BLaER1 treated with 17β-estradiol and CSF1 and Interleukin-3, amounts not matched to agents 10 nM and 100 nM (cell line): ENCODE measurements at regions not wholly inside any gene's neighbourhood (a gene's known extent, or its start where the extent isn't known, plus 50 kb on each side); places are given as distances from the start of the nearest gene placed in this dataset.
A peak's percentile ranks its signal among the peaks of the same experiment; 100 is the strongest.

Experiments used
- H3K27ac ChIP-seq, 11 experiments: shearing (Covaris generic); formaldehyde crosslinking; 2 replicates each; pipeline ENCODE4 v1.8.1; 2022
- H3K27me3 ChIP-seq, 11 experiments: shearing (Covaris generic); formaldehyde crosslinking; 2 replicates each; pipeline ENCODE4 v1.8.1; 2022
- H3K36me3 ChIP-seq, 11 experiments: shearing (Covaris generic); formaldehyde crosslinking; 2 replicates each; pipeline ENCODE4 v1.8.1; 2022
- H3K4me1 ChIP-seq, 10 experiments: shearing (Covaris generic); formaldehyde crosslinking; 2 replicates each; pipeline ENCODE4 v1.8.1; 2022
- H3K4me2 ChIP-seq, 11 experiments: shearing (Covaris generic); formaldehyde crosslinking; 2 replicates each; pipeline ENCODE4 v1.8.1; 2022
- H3K4me3 ChIP-seq, 10 experiments: shearing (Covaris generic); formaldehyde crosslinking; 2 replicates each; pipeline ENCODE4 v1.8.1; 2022
- H3K9ac ChIP-seq, 11 experiments: shearing (Covaris generic); formaldehyde crosslinking; 2 replicates each; pipeline ENCODE4 v1.8.1; 2022
- H3K9me3 ChIP-seq, 11 experiments: shearing (Covaris generic); formaldehyde crosslinking; replicated peaks in 1 of 11; 2 replicates each; pipeline ENCODE4 v1.8.1; 2022
- H4K20me1 ChIP-seq, 11 experiments: shearing (Covaris generic); formaldehyde crosslinking; 2 replicates each; pipeline ENCODE4 v1.8.1; 2022
- Cebpa-rat ChIP-seq, 11 experiments: shearing (Covaris generic); IDR thresholded peaks; 2 replicates each; pipeline ENCODE4 v1.8.1; 2022

GRCh38 chr4:112807083-112807482 lies 170.1 kb downstream of the LARP7 start:
- no peak overlapping the region for H3K4me3 ChIP-seq
- H4K20me1 ChIP-seq: no peaks in the 10 kb centered on the region
- H3K27me3 ChIP-seq: no peaks in the 10 kb centered on the region
- no peak overlapping the region for H3K4me2 ChIP-seq
- no peaks in the 10 kb centered on the region for H3K9me3 ChIP-seq
- H3K27ac ChIP-seq: no peak overlapping the region
- H3K9ac ChIP-seq: no peak overlapping the region
- H3K36me3 ChIP-seq: no peaks in the 10 kb centered on the region
- TF ChIP-seq Cebpa-rat (IDR thresholded peaks at IDR 0.05): no peak
- peaks cover 0 to 15% (median 0%) of the 10 kb centered on the region in 10 experiments; a peak in 2 of 20 replicates for H3K4me1 ChIP-seq

DNA sequence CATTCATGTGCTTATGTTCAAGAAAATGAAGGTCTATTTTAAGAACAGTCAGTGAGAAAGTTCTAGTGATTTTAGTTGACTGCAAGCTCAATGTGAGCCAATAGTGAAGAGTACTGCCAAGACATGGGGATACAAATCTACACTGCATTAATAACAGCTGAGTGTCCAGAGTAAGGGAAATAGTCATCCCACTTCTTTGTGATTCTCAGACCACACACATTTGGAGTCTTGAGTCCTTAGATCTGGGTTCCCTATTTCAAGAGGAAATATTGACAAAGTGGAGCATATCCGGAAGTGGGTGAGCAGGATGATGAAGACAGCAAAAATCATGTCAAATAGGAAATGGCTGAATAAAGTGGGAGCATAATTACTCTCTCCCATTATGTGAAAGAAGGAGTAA lies 171.1 kb downstream of the LARP7 start:
- H3K4me2 ChIP-seq: peak overlapping the region in 1 of 11 experiments; percentile 2; a peak in 1 of 22 replicates
- H4K20me1 ChIP-seq: no peaks in the 10 kb centered on the region
- no peak for TF ChIP-seq Cebpa-rat (IDR thresholded peaks at IDR 0.05)
- H3K27ac ChIP-seq: no peak overlapping the region; a peak in 1 of 22 replicates
- no peaks in the 10 kb centered on the region for H3K9me3 ChIP-seq
- no peaks in the 10 kb centered on the region for H3K27me3 ChIP-seq
- H3K36me3 ChIP-seq: no peaks in the 10 kb centered on the region
- H3K4me1 ChIP-seq: peaks cover 0 to 15% (median 0%) of the 10 kb centered on the region in 10 experiments; a peak in 2 of 20 replicates
- no peak overlapping the region for H3K4me3 ChIP-seq
- H3K9ac ChIP-seq: no peak overlapping the region

DNA sequence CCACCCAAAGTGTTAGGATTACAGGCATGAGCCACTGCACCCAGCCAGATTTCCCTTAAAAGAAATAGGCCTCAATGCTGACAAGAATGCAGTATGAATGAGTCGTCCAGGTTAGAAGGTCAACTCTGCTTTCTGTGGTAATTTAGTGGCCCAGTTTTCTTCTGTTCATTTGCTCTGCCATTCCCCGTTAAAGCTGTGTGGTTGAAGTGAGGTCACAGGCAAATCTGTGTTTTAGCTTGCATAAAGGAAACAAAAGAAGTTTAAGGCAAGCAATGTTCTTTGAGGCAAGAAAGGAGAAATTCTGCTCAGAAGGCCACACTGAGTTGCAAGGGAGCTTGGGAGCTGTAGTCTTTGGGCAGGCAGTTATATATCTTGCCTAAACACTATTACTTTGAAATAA lies 176.8 kb downstream of the LARP7 start:
- no peak overlapping the region for H3K4me2 ChIP-seq
- H3K27ac ChIP-seq: no peak overlapping the region

DNA sequence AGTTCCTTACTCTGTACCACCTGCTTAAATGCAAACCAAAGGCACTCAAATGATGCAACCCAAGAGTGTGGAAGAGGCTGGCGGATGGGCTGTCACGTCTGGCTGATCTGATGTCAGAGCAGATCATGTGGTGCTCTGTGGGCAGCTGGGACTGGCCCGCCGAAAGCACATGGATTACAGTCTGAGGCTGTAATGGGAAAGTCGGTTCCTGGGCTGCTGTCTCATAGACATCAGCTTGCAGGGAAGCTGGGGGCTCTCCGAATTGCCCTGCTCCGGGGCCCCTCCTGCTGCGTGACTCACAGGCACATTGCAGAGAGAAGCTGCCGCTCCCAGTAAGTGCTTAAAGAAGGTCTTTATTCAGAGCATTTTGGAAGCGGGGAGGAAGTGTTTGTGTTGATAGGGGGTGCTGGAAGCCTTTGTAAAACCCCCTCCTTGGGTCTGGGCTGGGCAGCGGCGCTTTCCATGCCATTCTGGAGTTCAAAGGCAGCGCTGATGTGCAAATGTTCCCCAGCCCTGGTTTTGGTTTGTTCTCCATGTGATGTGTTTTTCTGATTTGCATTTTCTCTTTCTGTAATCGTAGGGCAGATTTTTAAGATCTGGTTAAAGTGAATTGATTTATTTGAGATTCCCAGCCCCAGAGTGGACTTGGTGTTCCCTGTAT lies 181.1 kb downstream of the LARP7 start:
- Histone ChIP-seq H4K20me1 (no peaks in the 10 kb centered on the region), H3K36me3 (no peaks in the 10 kb centered on the region), H3K9me3 (no peaks in the 10 kb centered on the region), H3K27me3 (no peaks in the 10 kb centered on the region), H3K27ac (peak overlapping the region; percentile 47 to 76 (median 69)), H3K4me1 (peaks cover 14 to 23% (median 17%) of the 10 kb centered on the region in 10 experiments), H3K9ac (peak overlapping the region; percentile 62 to 83 (median 74)), H3K4me2 (peak overlapping the region; percentile 81 to 95 (median 89)), H3K4me3 (peak overlapping the region; percentile 55 to 69 (median 58))
- peak in 2 of 11 experiments; percentile 24 to 60; a peak in 2 of 22 replicates for TF ChIP-seq Cebpa-rat (IDR thresholded peaks at IDR 0.05)

More for the DNA sequence above, 176.8 kb downstream of the LARP7 start:
- Histone ChIP-seq H3K9ac (no peak overlapping the region), H3K36me3 (no peaks in the 10 kb centered on the region), H4K20me1 (no peaks in the 10 kb centered on the region), H3K9me3 (no peaks in the 10 kb centered on the region), H3K27me3 (no peaks in the 10 kb centered on the region), H3K4me1 (peaks cover 10 to 13% (median 12%) of the 10 kb centered on the region in 10 experiments), H3K4me3 (no peak overlapping the region)
- no peak for TF ChIP-seq Cebpa-rat (IDR thresholded peaks at IDR 0.05)

DNA sequence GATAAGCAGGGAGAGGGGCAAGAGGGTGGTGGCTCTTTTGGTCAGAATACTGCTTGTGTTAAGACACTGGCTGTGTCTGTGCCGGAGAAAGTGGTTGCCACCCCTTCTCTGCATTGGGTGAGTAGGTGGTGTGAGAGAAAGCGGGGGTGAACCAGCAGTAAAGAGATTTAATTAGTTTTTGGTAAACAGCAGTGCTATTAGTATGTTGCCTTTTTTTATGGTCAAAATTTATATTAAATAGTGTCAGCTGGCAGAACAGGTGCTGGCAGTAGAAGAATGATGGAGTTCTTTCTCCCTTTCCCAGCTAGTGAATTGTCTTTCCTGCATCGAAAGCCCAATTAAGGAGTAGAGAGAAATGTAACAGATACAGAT lies 181.6 kb downstream of the LARP7 start:
- no peaks in the 10 kb centered on the region for H3K36me3 ChIP-seq
- no peaks in the 10 kb centered on the region for H4K20me1 ChIP-seq
- peak overlapping the region; percentile 55 to 69 (median 58) for H3K4me3 ChIP-seq
- H3K4me2 ChIP-seq: peak overlapping the region; percentile 81 to 95 (median 89)
- H3K4me1 ChIP-seq: peaks cover 14 to 23% (median 17%) of the 10 kb centered on the region in 10 experiments
- H3K27ac ChIP-seq: peak overlapping the region; percentile 47 to 76 (median 69); a peak in 21 of 22 replicates
- H3K27me3 ChIP-seq: no peaks in the 10 kb centered on the region
- no peaks in the 10 kb centered on the region for H3K9me3 ChIP-seq
- no peak for TF ChIP-seq Cebpa-rat (IDR thresholded peaks at IDR 0.05)
- peak overlapping the region; percentile 62 to 83 (median 74) for H3K9ac ChIP-seq

DNA sequence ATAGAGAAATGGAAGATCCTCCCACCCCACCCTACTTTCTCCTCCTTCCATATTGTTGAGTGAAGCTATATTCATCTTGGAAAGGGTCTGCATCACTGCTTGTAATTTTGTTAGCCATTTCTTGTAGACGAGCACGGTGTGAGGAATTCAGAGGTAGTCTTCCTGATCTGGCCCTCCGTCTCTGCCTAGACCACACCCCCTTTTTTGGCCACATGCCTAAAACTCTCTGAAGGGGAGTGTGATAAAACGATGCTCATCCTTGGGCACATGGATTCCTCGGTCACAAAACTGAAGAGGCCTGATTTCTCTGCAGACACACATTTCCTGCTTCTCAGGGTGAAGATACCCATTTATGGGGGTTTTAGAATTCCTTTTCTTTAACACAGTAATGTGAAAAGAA lies 182.8 kb downstream of the LARP7 start:
- H3K9me3 ChIP-seq: peaks cover 0 to 6% (median 0%) of the 10 kb centered on the region in 11 experiments; a peak in 3 of 22 replicates
- no peaks in the 10 kb centered on the region for H3K36me3 ChIP-seq
- no peak for TF ChIP-seq Cebpa-rat (IDR thresholded peaks at IDR 0.05)
- H3K4me2 ChIP-seq: peak overlapping the region in 4 of 11 experiments; percentile 81 to 94 (median 90); a peak in 4 of 22 replicates
- no peak overlapping the region for H3K9ac ChIP-seq
- peaks cover 14 to 23% (median 17%) of the 10 kb centered on the region in 10 experiments for H3K4me1 ChIP-seq
- no peaks in the 10 kb centered on the region for H4K20me1 ChIP-seq
- H3K27me3 ChIP-seq: no peaks in the 10 kb centered on the region
- no peak overlapping the region for H3K4me3 ChIP-seq
- H3K27ac ChIP-seq: no peak overlapping the region

GRCh38 chr4:112823156-112823555 lies 186.2 kb downstream of the LARP7 start:
- H3K36me3 ChIP-seq: no peaks in the 10 kb centered on the region
- no peak overlapping the region for H3K4me2 ChIP-seq
- H3K9me3 ChIP-seq: peaks cover 0 to 8% (median 0%) of the 10 kb centered on the region in 11 experiments; a peak in 4 of 22 replicates
- H3K4me3 ChIP-seq: no peak overlapping the region
- H3K9ac ChIP-seq: no peak overlapping the region
- no peak for TF ChIP-seq Cebpa-rat (IDR thresholded peaks at IDR 0.05)
- H4K20me1 ChIP-seq: no peaks in the 10 kb centered on the region
- H3K4me1 ChIP-seq: peaks cover 9 to 16% (median 11%) of the 10 kb centered on the region in 10 experiments
- H3K27ac ChIP-seq: no peak overlapping the region
- no peaks in the 10 kb centered on the region for H3K27me3 ChIP-seq

DNA sequence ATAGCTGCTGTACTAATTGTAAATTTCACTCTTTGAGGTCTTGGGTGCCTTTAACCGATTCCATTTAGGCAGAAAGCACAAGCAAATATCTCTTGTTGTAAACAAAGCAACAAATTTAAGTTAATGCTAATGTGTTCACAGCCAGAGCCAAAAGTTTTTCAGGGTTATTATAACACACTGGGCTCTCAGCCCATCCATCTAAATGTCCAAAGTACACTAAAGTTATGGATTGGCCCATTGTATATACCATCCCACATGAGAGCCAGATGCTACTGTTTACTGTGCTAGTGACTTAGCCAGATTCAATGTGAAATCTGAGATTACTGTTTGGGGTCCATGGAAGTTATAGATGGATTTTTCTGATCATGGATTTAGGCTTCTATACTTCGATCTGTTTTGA lies 186.7 kb downstream of the LARP7 start:
- Histone ChIP-seq H3K9ac (no peak overlapping the region), H3K9me3 (peaks cover 0 to 9% (median under 1%) of the 10 kb centered on the region in 11 experiments; a peak in 4 of 22 replicates), H3K27me3 (no peaks in the 10 kb centered on the region), H3K27ac (no peak overlapping the region), H3K36me3 (no peaks in the 10 kb centered on the region), H3K4me1 (peaks cover 5 to 12% (median 7%) of the 10 kb centered on the region in 10 experiments), H3K4me3 (no peak overlapping the region), H3K4me2 (no peak overlapping the region), H4K20me1 (no peaks in the 10 kb centered on the region)
- no peak for TF ChIP-seq Cebpa-rat (IDR thresholded peaks at IDR 0.05)

DNA sequence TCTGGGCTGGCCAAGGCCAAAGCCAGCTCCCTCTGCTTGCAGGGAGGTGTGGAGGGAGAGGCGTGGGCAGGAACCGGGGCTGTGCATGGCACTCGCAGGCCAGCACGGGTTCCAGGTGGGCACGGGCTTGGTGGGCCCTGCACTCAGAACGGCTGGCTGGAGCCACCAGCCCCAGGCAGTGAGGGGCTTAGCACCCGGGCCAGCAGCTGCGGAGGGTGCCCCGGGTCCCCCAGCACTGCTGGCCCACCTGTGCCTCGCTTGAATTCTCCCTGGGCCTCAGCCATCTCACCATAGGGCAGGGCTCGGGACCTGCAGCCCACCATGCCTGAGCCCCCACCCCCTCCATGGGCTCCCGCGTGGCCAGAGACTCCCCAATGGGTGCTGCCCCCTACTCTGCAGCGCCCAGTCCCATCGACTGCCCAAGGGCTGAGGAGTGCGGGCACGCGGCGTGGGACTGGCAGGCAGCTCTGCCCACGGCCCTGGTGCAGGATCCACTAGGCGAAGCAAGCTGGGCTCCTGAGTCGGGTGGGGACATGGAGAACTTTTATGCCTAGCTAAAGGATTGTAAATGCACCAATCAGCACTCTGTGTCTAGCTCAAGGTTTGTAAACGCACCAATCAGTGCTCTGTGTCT lies 193.9 kb downstream of the LARP7 start:
- Histone ChIP-seq H3K9me3 (peaks cover 21 to 38% (median 29%) of the 10 kb centered on the region in 11 experiments), H3K27ac (no peak overlapping the region), H3K27me3 (no peaks in the 10 kb centered on the region), H3K4me1 (no peaks in the 10 kb centered on the region), H4K20me1 (no peaks in the 10 kb centered on the region), H3K4me2 (no peak overlapping the region), H3K4me3 (no peak overlapping the region), H3K9ac (no peak overlapping the region), H3K36me3 (peaks cover 0 to 4% (median 0%) of the 10 kb centered on the region in 11 experiments; a peak in 2 of 22 replicates)
- no peak for TF ChIP-seq Cebpa-rat (IDR thresholded peaks at IDR 0.05)
